Natural killer cell (primary cell): ENCODE measurements at regions not wholly inside any gene's neighbourhood (a gene's known extent, or its start where the extent isn't known, plus 50 kb on each side); places are given as distances from the start of the nearest gene placed in this dataset.
"Not testable (repeated sequence)": the region's sequence is repeated elsewhere in the genome, so short reads cannot be mapped to it uniquely, and the experiment has no call there.

Experiments used
- ATAC-seq, 3 donors: fragments of 150-1000 bp in 2 of 3; fragments of 200-7000 bp in 1 of 3; cut with Tn5 transposase; 1 replicate in 1 of 3; 2 replicates in 2 of 3; pipeline ENCODE4 v1.10.0; 2021; ENCODE audit warnings: mild to moderate bottlenecking in 2 of 3, moderate library complexity in 2 of 3
- DNase-seq, 2 donors: peaks; one replicate each; pipeline versions ENCODE4 v3.0.0 to v3.0.0-alpha.2; 2013 to 2021; ENCODE audit warnings: mixed read lengths in 1 of 2
- H3K27ac ChIP-seq: one replicate; pipeline ENCODE4 v1.5.1; 2013; ENCODE audit warnings: mild to moderate bottlenecking, low read length
- H3K27me3 ChIP-seq: one replicate; pipeline ENCODE4 v1.6.1; 2013; ENCODE audit warnings: low read length; ENCODE audit not compliant: control insufficient read depth, insufficient read depth
- H3K36me3 ChIP-seq: one replicate; pipeline ENCODE4 v1.6.1; 2013; ENCODE audit warnings: low read length; ENCODE audit not compliant: control insufficient read depth, insufficient read depth
- H3K4me1 ChIP-seq: one replicate; pipeline ENCODE4 v1.6.1; 2013; ENCODE audit warnings: low read length; ENCODE audit not compliant: control insufficient read depth, insufficient read depth
- H3K4me3 ChIP-seq: one replicate; pipeline ENCODE4 v1.5.1; 2013; ENCODE audit warnings: low read length
- H3K9me3 ChIP-seq: one replicate; pipeline ENCODE4 v1.6.1; 2013; ENCODE audit warnings: low read length; ENCODE audit not compliant: control insufficient read depth, insufficient read depth
- H3K27ac Mint-ChIP-seq, 2 donors: one replicate each; pipeline ENCODE4 v1.8.0; 2022; ENCODE audit warnings: mild to moderate bottlenecking in 2 of 2, mixed read lengths in 2 of 2, moderate library complexity in 1 of 2
- H3K27me3 Mint-ChIP-seq, 2 donors: one replicate each; pipeline ENCODE4 v1.8.0; 2022; ENCODE audit warnings: low read depth in 2 of 2, mixed read lengths in 2 of 2
- H3K36me3 Mint-ChIP-seq: one replicate; pipeline ENCODE4 v1.8.0; 2022; ENCODE audit warnings: mixed read lengths
- H3K4me1 Mint-ChIP-seq, 2 donors: one replicate each; pipeline ENCODE4 v1.8.0; 2022; ENCODE audit warnings: mixed read lengths in 2 of 2
- H3K4me3 Mint-ChIP-seq: one replicate; pipeline ENCODE4 v1.8.0; 2022; ENCODE audit warnings: mild to moderate bottlenecking, moderate library complexity, mixed read lengths
- H3K9me3 Mint-ChIP-seq, 2 donors: one replicate each; pipeline ENCODE4 v1.8.0; 2022; ENCODE audit warnings: mixed read lengths in 2 of 2
- WGBS: methylation state at CpG from one replicate; pipeline ENCODE4 v1.1.7; 2013; ENCODE audit warnings: missing lambda C conversion rate; ENCODE audit not compliant: insufficient coverage; 5-methylcytosine and 5-hydroxymethylcytosine counted together
- intact Hi-C: fragments of 100-400 bp; cut with micrococcal nuclease; formaldehyde crosslinking; loops from one replicate; pipeline ENCODE4 v1.14.2; 2022
- TF ChIP-seq, protein P1 (sequence below): fragments of 200-600 bp; IDR thresholded peaks from one replicate; pipeline ENCODE4 v1.8.0; 2022; ENCODE audit warnings: antibody characterized with exemption

DNA sequence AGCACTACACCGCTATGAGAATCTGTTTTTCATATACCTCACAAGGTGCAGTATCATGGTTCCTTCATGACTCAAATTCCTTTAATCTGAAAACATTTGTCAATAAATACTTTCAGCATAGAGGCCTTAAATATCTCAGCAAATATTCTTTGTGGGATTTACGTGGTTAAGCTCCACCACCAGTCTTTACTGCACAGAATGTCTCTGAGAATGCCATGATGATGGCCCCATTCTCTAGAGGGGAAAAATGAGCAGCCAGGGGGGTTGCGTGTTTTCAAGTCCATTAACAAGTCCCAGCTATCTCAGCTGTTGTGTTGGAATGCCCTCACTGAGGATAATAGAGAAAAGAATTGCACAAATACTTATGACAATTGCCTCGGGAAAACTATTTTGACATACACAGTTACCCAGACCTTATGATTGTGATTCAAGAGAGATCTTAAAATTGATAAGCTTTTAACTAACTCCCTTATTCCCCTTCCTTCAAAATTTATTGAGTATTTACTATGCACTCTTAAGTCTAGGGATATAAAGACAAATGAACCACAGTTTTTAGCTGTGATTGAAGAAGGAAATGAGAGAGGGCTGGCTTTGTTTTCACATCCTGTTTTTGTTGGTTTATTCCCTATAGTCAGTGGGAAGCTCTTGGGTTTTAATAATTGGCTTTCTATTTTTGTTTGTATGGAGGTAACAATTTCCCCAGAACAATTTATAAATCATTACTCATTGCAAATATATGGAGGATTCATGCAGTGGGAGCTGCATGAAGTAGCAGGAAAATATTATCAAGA lies 176.5 kb upstream of the VWC2 start:
- Mint-ChIP-seq H3K4me3 (no peak overlapping the region), H3K4me1 (no peaks in the 10 kb centered on the region), H3K9me3 (peaks cover 7 to 16% of the 10 kb centered on the region in 2 donors), H3K36me3 (no peaks in the 10 kb centered on the region), H3K27me3 (no peaks in the 10 kb centered on the region), H3K27ac (no peak overlapping the region)
- 90% methylated on average over 3 of the region's 4 CpGs for WGBS
- DNase-seq: no peak
- no peaks in the 10 kb centered on the region for H3K9me3 ChIP-seq
- no peak overlapping the region for H3K4me3 ChIP-seq
- H3K4me1 ChIP-seq: no peaks in the 10 kb centered on the region
- TF ChIP-seq, protein P1, sequence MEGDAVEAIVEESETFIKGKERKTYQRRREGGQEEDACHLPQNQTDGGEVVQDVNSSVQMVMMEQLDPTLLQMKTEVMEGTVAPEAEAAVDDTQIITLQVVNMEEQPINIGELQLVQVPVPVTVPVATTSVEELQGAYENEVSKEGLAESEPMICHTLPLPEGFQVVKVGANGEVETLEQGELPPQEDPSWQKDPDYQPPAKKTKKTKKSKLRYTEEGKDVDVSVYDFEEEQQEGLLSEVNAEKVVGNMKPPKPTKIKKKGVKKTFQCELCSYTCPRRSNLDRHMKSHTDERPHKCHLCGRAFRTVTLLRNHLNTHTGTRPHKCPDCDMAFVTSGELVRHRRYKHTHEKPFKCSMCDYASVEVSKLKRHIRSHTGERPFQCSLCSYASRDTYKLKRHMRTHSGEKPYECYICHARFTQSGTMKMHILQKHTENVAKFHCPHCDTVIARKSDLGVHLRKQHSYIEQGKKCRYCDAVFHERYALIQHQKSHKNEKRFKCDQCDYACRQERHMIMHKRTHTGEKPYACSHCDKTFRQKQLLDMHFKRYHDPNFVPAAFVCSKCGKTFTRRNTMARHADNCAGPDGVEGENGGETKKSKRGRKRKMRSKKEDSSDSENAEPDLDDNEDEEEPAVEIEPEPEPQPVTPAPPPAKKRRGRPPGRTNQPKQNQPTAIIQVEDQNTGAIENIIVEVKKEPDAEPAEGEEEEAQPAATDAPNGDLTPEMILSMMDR: no peak
- no peak for ATAC-seq
- no peaks in the 10 kb centered on the region for H3K36me3 ChIP-seq
- intact Hi-C loops: no loop called here
- H3K27me3 ChIP-seq: no peaks in the 10 kb centered on the region
- H3K27ac ChIP-seq: no peak overlapping the region

DNA sequence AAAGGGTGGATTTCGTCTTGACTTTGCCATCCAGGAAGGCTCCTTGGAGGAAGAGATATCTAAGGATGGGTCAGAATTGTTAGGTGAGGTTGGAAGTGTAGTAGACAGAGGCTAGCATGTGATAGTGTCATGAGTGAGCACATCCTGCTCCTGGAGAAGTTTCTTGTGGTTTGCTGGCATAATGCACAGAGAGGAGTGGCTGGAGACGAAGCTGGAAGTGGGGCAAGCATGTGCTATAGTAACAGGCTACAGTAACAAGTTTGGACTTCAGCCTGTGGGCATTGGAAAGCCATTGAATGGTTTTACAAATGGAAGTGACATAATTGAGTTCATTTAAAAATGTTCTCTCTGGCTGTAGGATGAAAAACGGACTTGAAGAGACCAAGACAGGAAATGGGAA lies 175.6 kb upstream of the VWC2 start:
- no peaks in the 10 kb centered on the region for H3K27me3 Mint-ChIP-seq
- Histone ChIP-seq H3K9me3 (no peaks in the 10 kb centered on the region), H3K4me3 (no peak overlapping the region), H3K27me3 (no peaks in the 10 kb centered on the region), H3K4me1 (no peaks in the 10 kb centered on the region), H3K27ac (no peak overlapping the region), H3K36me3 (no peaks in the 10 kb centered on the region)
- no peak overlapping the region for H3K27ac Mint-ChIP-seq
- DNase-seq (no peak), ATAC-seq (no peak)
- H3K4me3 Mint-ChIP-seq: no peak overlapping the region
- WGBS: 30% methylated on average over 3 of the region's 3 CpGs
- TF ChIP-seq, protein P1: no peak
- H3K9me3 Mint-ChIP-seq: peaks cover 6 to 16% of the 10 kb centered on the region in 2 donors
- H3K36me3 Mint-ChIP-seq: no peaks in the 10 kb centered on the region
- intact Hi-C loops: no loop called here
- no peaks in the 10 kb centered on the region for H3K4me1 Mint-ChIP-seq

DNA sequence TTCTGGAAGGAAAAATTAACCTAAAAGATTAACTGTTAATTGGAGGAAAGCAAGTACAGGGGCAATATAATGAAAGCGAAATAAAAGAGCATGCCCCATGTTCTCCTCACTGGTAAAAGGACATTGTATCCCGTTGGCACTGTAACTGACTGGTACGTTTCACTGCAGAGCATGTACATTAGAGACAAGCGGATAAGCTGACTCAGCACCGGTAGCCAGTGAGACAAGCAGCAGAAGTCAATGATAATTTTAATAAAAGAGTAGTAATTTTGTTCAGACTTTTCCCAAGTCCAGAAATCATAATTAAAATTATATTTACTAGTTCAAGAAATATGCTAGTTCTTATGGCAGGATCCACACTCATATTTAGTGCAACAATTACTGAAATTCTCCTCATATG lies 161.5 kb upstream of the VWC2 start:
- no peak for DNase-seq
- H3K4me3 ChIP-seq: no peak overlapping the region
- Mint-ChIP-seq H3K36me3 (no peaks in the 10 kb centered on the region), H3K27me3 (no peaks in the 10 kb centered on the region), H3K4me1 (no peaks in the 10 kb centered on the region), H3K9me3 (peaks cover 13 to 15% of the 10 kb centered on the region in 2 donors), H3K4me3 (no peak overlapping the region), H3K27ac (no peak overlapping the region)
- H3K36me3 ChIP-seq: no peaks in the 10 kb centered on the region
- H3K4me1 ChIP-seq: no peaks in the 10 kb centered on the region
- H3K27me3 ChIP-seq: no peaks in the 10 kb centered on the region
- WGBS: 84% methylated on average over 5 of the region's 5 CpGs
- ATAC-seq: no peak
- TF ChIP-seq, protein P1: no peak
- intact Hi-C loops: no loop called here
- H3K9me3 ChIP-seq: no peaks in the 10 kb centered on the region
- no peak overlapping the region for H3K27ac ChIP-seq

DNA sequence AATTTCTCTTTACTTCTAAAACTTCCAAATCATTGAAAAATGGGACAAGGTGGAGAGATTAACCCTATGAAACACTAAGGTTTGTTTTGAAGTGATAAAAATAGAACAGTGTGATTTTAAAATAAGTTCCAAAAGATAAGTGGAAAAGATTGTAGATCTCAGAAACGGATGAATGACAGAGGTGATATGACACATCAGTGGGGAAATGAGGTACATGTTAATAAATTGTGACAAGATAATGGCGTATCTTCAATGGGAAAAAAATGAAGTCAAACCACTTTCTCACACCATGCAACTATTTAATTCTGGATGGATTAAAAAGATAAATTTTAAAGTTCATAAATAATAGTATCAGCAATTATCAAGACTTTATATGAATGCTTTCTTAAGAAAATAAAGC lies 159.7 kb upstream of the VWC2 start:
- DNase-seq: no peak
- Mint-ChIP-seq H3K27ac (no peak overlapping the region), H3K4me1 (no peaks in the 10 kb centered on the region), H3K9me3 (peaks cover 9 to 12% of the 10 kb centered on the region in 2 donors), H3K36me3 (no peaks in the 10 kb centered on the region), H3K27me3 (no peaks in the 10 kb centered on the region), H3K4me3 (no peak overlapping the region)
- no peak overlapping the region for H3K27ac ChIP-seq
- H3K4me1 ChIP-seq: no peaks in the 10 kb centered on the region
- ATAC-seq: no peak
- no peaks in the 10 kb centered on the region for H3K9me3 ChIP-seq
- intact Hi-C loops: no loop called here
- no peaks in the 10 kb centered on the region for H3K36me3 ChIP-seq
- TF ChIP-seq, protein P1: no peak
- 87% methylated on average over 1 of the region's 2 CpGs for WGBS
- H3K4me3 ChIP-seq: no peak overlapping the region
- no peaks in the 10 kb centered on the region for H3K27me3 ChIP-seq

DNA sequence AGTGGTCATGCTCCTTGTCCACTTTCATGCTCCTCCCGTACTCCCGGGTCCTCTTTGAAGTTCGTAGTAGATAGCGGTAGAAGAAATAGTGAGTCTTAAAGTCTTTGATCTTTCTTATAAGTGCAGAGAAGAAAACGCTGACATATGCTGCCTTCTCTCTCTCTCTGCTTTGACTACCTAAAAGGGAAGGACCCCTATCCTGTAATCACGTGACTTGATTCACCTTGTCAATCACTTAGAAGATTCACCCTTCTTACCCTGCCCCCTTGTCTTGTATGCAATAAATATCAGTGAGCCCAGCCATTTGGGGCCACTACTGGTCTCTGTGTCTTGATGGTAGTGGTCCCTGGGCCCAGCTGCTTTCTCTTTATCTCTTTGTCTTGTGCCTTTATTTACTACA lies 158.5 kb upstream of the VWC2 start:
- H3K27ac Mint-ChIP-seq, H3K36me3 ChIP-seq, H3K4me1 ChIP-seq, H3K4me3 ChIP-seq, ATAC-seq, H3K36me3 Mint-ChIP-seq, DNase-seq, H3K27ac ChIP-seq, H3K4me1 Mint-ChIP-seq, H3K9me3 ChIP-seq, H3K4me3 Mint-ChIP-seq, intact Hi-C loops, H3K27me3 ChIP-seq, H3K27me3 Mint-ChIP-seq: not testable (repeated sequence)
- 92% methylated on average over 6 of the region's 6 CpGs for WGBS
- H3K9me3 Mint-ChIP-seq: peaks cover 15% of the 10 kb centered on the region in 2 donors
